Chondrocyte (in vitro differentiated cells): ENCODE measurements at regions not wholly inside any gene's neighbourhood (a gene's known extent, or its start where the extent isn't known, plus 50 kb on each side); places are given as distances from the start of the nearest gene placed in this dataset.

Source experiments
- DNase-seq: peaks from one replicate; pipeline ENCODE4 v3.0.0; 2021; ENCODE audit warnings: mixed read lengths, low spot score
- H3K27ac Mint-ChIP-seq: one replicate; pipeline ENCODE4 v1.8.0; 2021; ENCODE audit warnings: mild to moderate bottlenecking, moderate library complexity, mixed read lengths; ENCODE audit not compliant: unreplicated experiment
- H3K27me3 Mint-ChIP-seq: 2 replicates; pipeline ENCODE4 v1.8.0; 2021; ENCODE audit warnings: low read depth, mixed read lengths
- H3K36me3 Mint-ChIP-seq: 2 replicates; pipeline ENCODE4 v1.8.0; 2021; ENCODE audit warnings: low read depth, mixed read lengths
- H3K4me1 Mint-ChIP-seq: 2 replicates; pipeline ENCODE4 v1.8.0; 2021; ENCODE audit warnings: low read depth, mild to moderate bottlenecking, mixed read lengths
- H3K4me3 Mint-ChIP-seq: one replicate; pipeline ENCODE4 v1.8.0; 2021; ENCODE audit warnings: mild to moderate bottlenecking, moderate library complexity, mixed read lengths; ENCODE audit not compliant: unreplicated experiment
- H3K9me3 Mint-ChIP-seq: 2 replicates; pipeline ENCODE4 v1.8.0; 2021; ENCODE audit warnings: low read depth, mixed read lengths
- CTCF ChIP-seq: fragments of 200-600 bp; sonication (generic); IDR thresholded peaks from 2 replicates; pipeline ENCODE4 v1.5.0; 2021; ENCODE audit warnings: antibody characterized with exemption, mild to moderate bottlenecking, moderate library complexity

GRCh38 chr14:78016532-78016931, 153.6 kb upstream of the NRXN3 start:
- no peaks in the 10 kb centered on the region for H3K4me1 Mint-ChIP-seq
- H3K9me3 Mint-ChIP-seq = peaks cover 2% of the 10 kb centered on the region
- H3K27me3 Mint-ChIP-seq = peaks cover 4% of the 10 kb centered on the region
- H3K27ac Mint-ChIP-seq = no peak overlapping the region
- no peak for TF ChIP-seq CTCF
- DNase-seq = no peak
- H3K4me3 Mint-ChIP-seq = no peak overlapping the region
- H3K36me3 Mint-ChIP-seq = no peaks in the 10 kb centered on the region

GRCh38 chr14:78018283-78018682, 151.9 kb upstream of the NRXN3 start:
- H3K9me3 Mint-ChIP-seq = peaks cover 2% of the 10 kb centered on the region
- H3K27me3 Mint-ChIP-seq = peaks cover 4% of the 10 kb centered on the region
- H3K36me3 Mint-ChIP-seq = no peaks in the 10 kb centered on the region
- H3K4me3 Mint-ChIP-seq = no peak overlapping the region
- DNase-seq = no peak
- TF ChIP-seq CTCF = no peak
- no peaks in the 10 kb centered on the region for H3K4me1 Mint-ChIP-seq
- no peak overlapping the region for H3K27ac Mint-ChIP-seq

- DNase-seq = no peak
- Mint-ChIP-seq H3K9me3 (peaks cover under 1% of the 10 kb centered on the region), H3K27me3 (no peaks in the 10 kb centered on the region), H3K4me1 (no peaks in the 10 kb centered on the region), H3K36me3 (no peaks in the 10 kb centered on the region), H3K27ac (no peak overlapping the region), H3K4me3 (no peak overlapping the region)
- peak; percentile 64 for TF ChIP-seq CTCF
Measured at GRCh38 chr14:78022059-78022458, 148.1 kb upstream of the NRXN3 start.

GRCh38 chr14:78023112-78023511, 147.1 kb upstream of the NRXN3 start:
- H3K4me3 Mint-ChIP-seq = no peak overlapping the region
- H3K27me3 Mint-ChIP-seq = no peaks in the 10 kb centered on the region
- no peak overlapping the region for H3K27ac Mint-ChIP-seq
- H3K9me3 Mint-ChIP-seq = no peaks in the 10 kb centered on the region
- TF ChIP-seq CTCF = no peak
- H3K36me3 Mint-ChIP-seq = no peaks in the 10 kb centered on the region
- DNase-seq = no peak
- no peaks in the 10 kb centered on the region for H3K4me1 Mint-ChIP-seq

GRCh38 chr14:78028471-78028870, 141.7 kb upstream of the NRXN3 start:
- Mint-ChIP-seq H3K27ac (no peak overlapping the region), H3K4me3 (no peak overlapping the region), H3K9me3 (no peaks in the 10 kb centered on the region), H3K27me3 (peaks cover 5% of the 10 kb centered on the region), H3K36me3 (no peaks in the 10 kb centered on the region), H3K4me1 (no peaks in the 10 kb centered on the region)
- DNase-seq = no peak
- no peak for TF ChIP-seq CTCF
